ENCODE measurements at regions not wholly inside any gene's neighbourhood (a gene's known extent, or its start where the extent isn't known, plus 50 kb on each side); places are given as distances from the start of the nearest gene placed in this dataset.

DNA sequence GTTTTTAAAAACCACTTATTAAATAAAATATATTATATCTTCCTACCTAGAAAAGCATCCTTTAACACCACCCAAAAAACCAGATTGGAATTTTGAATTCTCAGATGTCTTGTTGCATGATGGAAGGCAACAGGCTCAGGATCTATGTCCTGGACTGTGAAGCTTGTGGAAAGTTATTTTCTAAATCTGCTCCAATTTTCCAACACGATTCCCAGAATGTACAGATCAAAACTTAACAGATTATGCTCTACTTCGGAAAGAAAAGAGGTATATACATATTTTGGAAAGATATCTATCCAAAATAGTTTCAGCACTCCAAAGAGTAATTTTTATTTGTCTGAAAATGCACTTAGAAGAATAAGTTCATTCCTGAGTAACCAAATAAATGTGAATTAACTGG, 291.7 kb upstream of the EMCN start:
- TF ChIP-seq CTCF (IDR thresholded peaks at IDR 0.05; ENCODE audit: poor library complexity) (no peak), EZH2phosphoT487 (IDR thresholded peaks at IDR 0.05; ENCODE audit: low read depth, severe bottlenecking, unreplicated experiment) (no peak), EZH2 (IDR thresholded peaks at IDR 0.05; ENCODE audit: borderline replicate concordance) (no peak)
